ENCODE measurements at regions not wholly inside any gene's neighbourhood (a gene's known extent, or its start where the extent isn't known, plus 50 kb on each side); places are given as distances from the start of the nearest gene placed in this dataset.
"Not testable (repeated sequence)": the region's sequence is repeated elsewhere in the genome, so short reads cannot be mapped to it uniquely, and the experiment has no call there.

DNA sequence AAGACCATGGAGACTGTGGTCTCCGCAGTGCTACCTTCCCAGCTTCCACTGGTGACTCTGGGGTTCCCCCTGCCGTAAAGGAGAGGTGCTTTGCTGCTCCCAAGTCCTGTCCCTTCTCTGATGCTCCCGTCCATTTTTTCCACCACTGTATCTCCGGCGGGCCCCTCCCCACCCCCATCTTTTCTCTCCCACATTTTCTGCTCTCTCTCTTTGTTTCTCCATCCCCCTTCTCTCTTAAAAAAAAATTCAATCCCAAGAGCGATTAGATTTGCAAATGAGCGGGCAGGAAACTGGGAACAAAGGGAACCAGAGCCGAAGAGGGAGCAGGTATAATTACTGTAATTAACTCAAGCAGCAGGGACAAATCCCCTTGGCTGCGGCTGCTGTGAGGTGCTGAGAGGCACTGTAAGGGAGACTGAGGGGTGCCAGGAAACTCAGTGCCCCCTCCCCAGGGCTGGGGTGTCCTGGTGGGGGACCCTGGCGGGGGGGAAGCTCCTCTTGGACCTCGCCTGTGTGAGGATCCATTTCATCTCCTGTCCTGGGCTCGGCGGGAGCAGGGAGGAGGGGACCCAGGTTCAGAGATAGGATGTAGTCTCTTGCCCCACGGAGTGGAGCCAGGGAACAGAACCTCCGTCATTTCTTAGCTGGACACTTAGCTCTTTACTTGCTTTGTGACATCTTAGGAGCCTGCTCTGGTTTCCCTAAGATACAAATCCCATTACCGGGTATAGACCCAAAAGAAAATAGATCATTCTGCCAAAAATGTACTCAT, 140.4 kb upstream of the NRXN3 start:
- Histone ChIP-seq H2BK5ac (ENCODE audit: low read length) (no peak overlapping the region), H4K91ac (ENCODE audit: low read depth, low read length, poor library complexity) (no peak overlapping the region), H4K8ac (ENCODE audit: low read depth, low read length) (no peak overlapping the region), H3K4me1 (ENCODE audit: control insufficient read depth in 2 of 2, insufficient read depth in 1 of 2, low read depth in 1 of 2, low read length in 2 of 2) (peaks cover 0 to 5% of the 10 kb centered on the region in 2 donors), H3K4ac (ENCODE audit: low read length) (no peak overlapping the region), H3K9ac (ENCODE audit: low read depth, low read length, poor library complexity) (no peak overlapping the region), H3K23ac (ENCODE audit: low read depth, low read length, poor library complexity) (no peak overlapping the region), H3K4me3 (ENCODE audit: low read length in 2 of 2) (peak overlapping the region in 1 of 2 donors; percentile 18), H2AFZ (ENCODE audit: low read length) (peak overlapping the region; percentile 74), H3K14ac (ENCODE audit: low read length) (no peak overlapping the region), H3K4me2 (ENCODE audit: insufficient read depth, low read length, poor library complexity, severe bottlenecking) (peak overlapping the region; percentile 41), H3K27me3 (ENCODE audit: control insufficient read depth in 3 of 3, insufficient read depth in 3 of 3, low read depth in 1 of 3, low read length in 3 of 3) (peaks cover 0 to 11% (median 0%) of the 10 kb centered on the region in 3 experiments), H2AK5ac (ENCODE audit: low read depth, low read length) (no peak overlapping the region), H3K9me3 (replicated peaks in 1 of 2; ENCODE audit: control insufficient read depth in 2 of 2, insufficient read depth in 1 of 2, low read depth in 1 of 2, low read length in 2 of 2) (no peaks in the 10 kb centered on the region), H3K18ac (ENCODE audit: low read length) (peak overlapping the region; percentile 76), H2BK12ac (ENCODE audit: low read length) (no peak overlapping the region), H2BK120ac (ENCODE audit: low read depth, low read length) (no peak overlapping the region), H3K79me1 (ENCODE audit: low read depth, low read length) (no peaks in the 10 kb centered on the region), H2BK15ac (ENCODE audit: low read length) (no peak overlapping the region), H3K27ac (replicated peaks; ENCODE audit: low read length) (no peak overlapping the region), H3K36me3 (replicated peaks in 1 of 2; ENCODE audit: control insufficient read depth in 2 of 2, insufficient read depth in 2 of 2, low read length in 2 of 2) (no peaks in the 10 kb centered on the region)
- DNase-seq (ENCODE audit: low spot score): no peak
- WGBS, 2 donors (ENCODE audit: extremely low coverage in 2 of 2, insufficient read length in 2 of 2, insufficient replicate concordance in 1 of 2): no CpG with 5 or more reads among the region's 16 CpGs

DNA sequence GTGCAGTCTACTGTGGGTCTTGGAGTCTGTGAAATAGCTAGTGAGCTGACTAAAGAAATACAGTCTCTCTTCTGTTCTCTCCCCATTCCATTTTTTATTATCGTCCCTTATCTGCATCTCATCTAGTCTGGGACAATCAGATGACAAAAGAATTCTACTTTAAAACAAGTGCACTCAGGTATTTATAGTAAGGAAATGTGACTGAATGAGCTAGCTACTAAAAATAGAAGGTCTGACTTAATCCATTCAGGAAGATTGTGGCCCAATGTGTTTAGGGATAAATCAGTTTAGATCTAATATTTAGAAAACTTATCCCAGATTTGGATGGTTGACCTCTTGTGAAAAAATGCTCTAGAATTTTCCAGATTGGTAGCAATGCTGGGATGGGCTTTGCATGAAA, 126.8 kb upstream of the NRXN3 start:
- Histone ChIP-seq H3K4me2 (ENCODE audit: insufficient read depth, low read length, poor library complexity, severe bottlenecking) (no peak overlapping the region), H3K27ac (replicated peaks; ENCODE audit: low read length) (no peak overlapping the region), H2AK5ac (ENCODE audit: low read depth, low read length) (no peak overlapping the region), H3K27me3 (ENCODE audit: control insufficient read depth in 3 of 3, insufficient read depth in 3 of 3, low read depth in 1 of 3, low read length in 3 of 3) (no peaks in the 10 kb centered on the region), H4K8ac (ENCODE audit: low read depth, low read length) (no peak overlapping the region), H3K18ac (ENCODE audit: low read length) (no peak overlapping the region), H3K23ac (ENCODE audit: low read depth, low read length, poor library complexity) (no peak overlapping the region), H3K79me1 (ENCODE audit: low read depth, low read length) (no peaks in the 10 kb centered on the region), H4K91ac (ENCODE audit: low read depth, low read length, poor library complexity) (no peak overlapping the region), H3K4me3 (ENCODE audit: low read length in 2 of 2) (no peak overlapping the region), H3K4ac (ENCODE audit: low read length) (no peak overlapping the region), H2AFZ (ENCODE audit: low read length) (no peak overlapping the region), H2BK15ac (ENCODE audit: low read length) (no peak overlapping the region), H3K14ac (ENCODE audit: low read length) (no peak overlapping the region), H2BK120ac (ENCODE audit: low read depth, low read length) (no peak overlapping the region), H3K36me3 (replicated peaks in 1 of 2; ENCODE audit: control insufficient read depth in 2 of 2, insufficient read depth in 2 of 2, low read length in 2 of 2) (no peaks in the 10 kb centered on the region), H3K4me1 (ENCODE audit: control insufficient read depth in 2 of 2, insufficient read depth in 1 of 2, low read depth in 1 of 2, low read length in 2 of 2) (no peaks in the 10 kb centered on the region), H3K9me3 (replicated peaks in 1 of 2; ENCODE audit: control insufficient read depth in 2 of 2, insufficient read depth in 1 of 2, low read depth in 1 of 2, low read length in 2 of 2) (peaks cover 0 to 3% of the 10 kb centered on the region in 2 donors), H3K9ac (ENCODE audit: low read depth, low read length, poor library complexity) (no peak overlapping the region), H2BK5ac (ENCODE audit: low read length) (no peak overlapping the region), H2BK12ac (ENCODE audit: low read length) (no peak overlapping the region)
- WGBS, 2 donors (ENCODE audit: extremely low coverage in 2 of 2, insufficient read length in 2 of 2, insufficient replicate concordance in 1 of 2): no CpG with 5 or more reads among the region's 1 CpG
- DNase-seq (ENCODE audit: low spot score): no peak

DNA sequence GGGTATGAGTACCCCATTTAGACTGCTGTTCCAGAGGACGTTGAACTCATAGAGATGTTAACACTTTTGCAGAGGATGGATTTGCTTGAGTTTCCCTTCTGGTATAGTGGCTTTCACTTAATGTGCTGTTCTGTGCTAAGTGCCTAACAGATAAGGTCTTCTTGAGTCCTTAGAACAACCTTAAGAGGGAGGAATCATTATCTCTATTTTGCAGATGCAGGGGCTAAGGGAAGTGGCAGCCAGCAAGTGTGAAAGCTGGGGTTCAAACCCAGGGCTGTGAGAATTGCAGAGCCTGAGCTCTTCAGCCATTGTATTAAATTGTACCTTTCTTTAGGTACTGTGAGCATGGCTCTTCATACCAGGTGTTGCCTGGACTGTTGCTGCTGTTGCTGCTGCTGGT, 122.1 kb upstream of the NRXN3 start:
- WGBS, 2 donors (ENCODE audit: extremely low coverage in 2 of 2, insufficient read length in 2 of 2, insufficient replicate concordance in 1 of 2): no CpG with 5 or more reads among the region's 1 CpG
- Histone ChIP-seq H2AK5ac (ENCODE audit: low read depth, low read length) (no peak overlapping the region), H3K23ac (ENCODE audit: low read depth, low read length, poor library complexity) (no peak overlapping the region), H2BK12ac (ENCODE audit: low read length) (no peak overlapping the region), H3K27me3 (ENCODE audit: control insufficient read depth in 3 of 3, insufficient read depth in 3 of 3, low read depth in 1 of 3, low read length in 3 of 3) (no peaks in the 10 kb centered on the region), H3K4me2 (ENCODE audit: insufficient read depth, low read length, poor library complexity, severe bottlenecking) (no peak overlapping the region), H2BK5ac (ENCODE audit: low read length) (no peak overlapping the region), H3K9ac (ENCODE audit: low read depth, low read length, poor library complexity) (no peak overlapping the region), H2BK120ac (ENCODE audit: low read depth, low read length) (no peak overlapping the region), H3K27ac (replicated peaks; ENCODE audit: low read length) (no peak overlapping the region), H3K18ac (ENCODE audit: low read length) (no peak overlapping the region), H3K4me1 (ENCODE audit: control insufficient read depth in 2 of 2, insufficient read depth in 1 of 2, low read depth in 1 of 2, low read length in 2 of 2) (no peaks in the 10 kb centered on the region), H3K14ac (ENCODE audit: low read length) (no peak overlapping the region), H4K91ac (ENCODE audit: low read depth, low read length, poor library complexity) (no peak overlapping the region), H2BK15ac (ENCODE audit: low read length) (no peak overlapping the region), H4K8ac (ENCODE audit: low read depth, low read length) (no peak overlapping the region), H3K36me3 (replicated peaks in 1 of 2; ENCODE audit: control insufficient read depth in 2 of 2, insufficient read depth in 2 of 2, low read length in 2 of 2) (no peaks in the 10 kb centered on the region), H2AFZ (ENCODE audit: low read length) (no peak overlapping the region), H3K9me3 (replicated peaks in 1 of 2; ENCODE audit: control insufficient read depth in 2 of 2, insufficient read depth in 1 of 2, low read depth in 1 of 2, low read length in 2 of 2) (no peaks in the 10 kb centered on the region), H3K79me1 (ENCODE audit: low read depth, low read length) (no peaks in the 10 kb centered on the region), H3K4me3 (ENCODE audit: low read length in 2 of 2) (no peak overlapping the region), H3K4ac (ENCODE audit: low read length) (no peak overlapping the region)
- DNase-seq (ENCODE audit: low spot score): no peak

DNA sequence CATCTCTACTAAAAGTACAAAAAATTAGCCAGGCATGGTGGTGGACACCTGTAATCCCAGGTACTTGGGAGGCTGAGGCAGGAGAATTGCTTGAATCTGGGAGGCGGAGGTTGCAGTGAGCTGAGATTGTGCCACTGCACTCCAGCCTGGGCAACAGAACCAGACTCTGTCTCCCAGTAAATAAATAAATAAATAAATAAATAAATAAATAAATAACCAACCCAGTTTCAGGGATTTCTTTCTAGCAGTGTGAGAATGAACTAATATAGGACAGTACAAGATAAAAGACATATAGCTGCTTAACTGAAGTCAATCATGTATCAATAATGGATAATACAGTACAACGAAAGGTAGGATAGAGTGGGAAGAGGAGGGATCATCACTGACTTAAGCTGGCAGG, 113.3 kb upstream of the NRXN3 start:
- H2BK5ac ChIP-seq (ENCODE audit: low read length); H3K9ac ChIP-seq (ENCODE audit: low read depth, low read length, poor library complexity); H3K9me3 ChIP-seq (replicated peaks in 1 of 2; ENCODE audit: control insufficient read depth in 2 of 2, insufficient read depth in 1 of 2, low read depth in 1 of 2, low read length in 2 of 2); H3K4me1 ChIP-seq (ENCODE audit: control insufficient read depth in 2 of 2, insufficient read depth in 1 of 2, low read depth in 1 of 2, low read length in 2 of 2); H3K36me3 ChIP-seq (replicated peaks in 1 of 2; ENCODE audit: control insufficient read depth in 2 of 2, insufficient read depth in 2 of 2, low read length in 2 of 2); H3K4ac ChIP-seq (ENCODE audit: low read length); H2AK5ac ChIP-seq (ENCODE audit: low read depth, low read length); H2BK120ac ChIP-seq (ENCODE audit: low read depth, low read length); H3K4me2 ChIP-seq (ENCODE audit: insufficient read depth, low read length, poor library complexity, severe bottlenecking); H3K79me1 ChIP-seq (ENCODE audit: low read depth, low read length); H4K8ac ChIP-seq (ENCODE audit: low read depth, low read length); DNase-seq (ENCODE audit: low spot score); H3K27ac ChIP-seq (replicated peaks; ENCODE audit: low read length); H3K4me3 ChIP-seq (ENCODE audit: low read length in 2 of 2); H3K23ac ChIP-seq (ENCODE audit: low read depth, low read length, poor library complexity); H2BK12ac ChIP-seq (ENCODE audit: low read length); H2BK15ac ChIP-seq (ENCODE audit: low read length); H3K27me3 ChIP-seq (ENCODE audit: control insufficient read depth in 3 of 3, insufficient read depth in 3 of 3, low read depth in 1 of 3, low read length in 3 of 3); H3K14ac ChIP-seq (ENCODE audit: low read length); H2AFZ ChIP-seq (ENCODE audit: low read length); H3K18ac ChIP-seq (ENCODE audit: low read length); H4K91ac ChIP-seq (ENCODE audit: low read depth, low read length, poor library complexity): not testable (repeated sequence)
- no CpG with 5 or more reads among the region's 2 CpGs for WGBS, 2 donors (ENCODE audit: extremely low coverage in 2 of 2, insufficient read length in 2 of 2, insufficient replicate concordance in 1 of 2)

Measured in neuronal stem cell (in vitro differentiated cells).